SK-N-SH treated with all-trans-retinoic acid at 6 μM for 48 hours (cell line): ENCODE measurements at regions not wholly inside any gene's neighbourhood (a gene's known extent, or its start where the extent isn't known, plus 50 kb on each side); places are given as distances from the start of the nearest gene placed in this dataset.

ENCODE experiments used
- ATAC-seq: fragments of 200-7000 bp; cut with Tn5 transposase; 3 replicates; pipeline ENCODE4 v1.9.1; 2020; ENCODE audit warnings: mild to moderate bottlenecking, moderate library complexity
- BACH2 ChIP-seq: fragments of 250-450 bp; sonication (Bioruptor Pico); IDR thresholded peaks from 2 replicates; pipeline ENCODE4 v1.9.0; 2021; ENCODE audit warnings: mild to moderate bottlenecking, borderline replicate concordance
- CREB5 ChIP-seq: fragments of 250-450 bp; sonication (Bioruptor Pico); IDR thresholded peaks from 2 replicates; pipeline ENCODE4 v1.5.1; 2020; ENCODE audit warnings: low read depth, mild to moderate bottlenecking, moderate library complexity
- CSDC2 ChIP-seq: fragments of 250-450 bp; sonication (Bioruptor Pico); IDR thresholded peaks from 2 replicates; pipeline ENCODE4 v1.5.0; 2020; ENCODE audit warnings: mild to moderate bottlenecking, moderate library complexity
- CSRNP3 ChIP-seq: fragments of 250-450 bp; sonication (Bioruptor Pico); IDR thresholded peaks from 2 replicates; pipeline ENCODE4 v1.5.1; 2021; ENCODE audit warnings: mild to moderate bottlenecking, moderate library complexity
- ESRRG ChIP-seq: fragments of 250-450 bp; sonication (Bioruptor Pico); IDR thresholded peaks from 2 replicates; pipeline ENCODE4 v1.6.1; 2021; ENCODE audit warnings: mild to moderate bottlenecking
- GLIS3 ChIP-seq: fragments of 250-450 bp; sonication (Bioruptor Pico); IDR thresholded peaks from 2 replicates; pipeline ENCODE4 v1.5.0; 2020; ENCODE audit warnings: mild to moderate bottlenecking, moderate library complexity
- ISL1 ChIP-seq: fragments of 250-450 bp; sonication (Bioruptor Pico); IDR thresholded peaks from 2 replicates; pipeline ENCODE4 v2.1.2; 2022; ENCODE audit warnings: mild to moderate bottlenecking, moderate library complexity
- OSR1 ChIP-seq: fragments of 250-450 bp; sonication (Bioruptor Pico); IDR thresholded peaks from 2 replicates; pipeline ENCODE4 v1.8.0; 2022; ENCODE audit warnings: moderate library complexity, mild to moderate bottlenecking, inconsistent platforms
- PATZ1 ChIP-seq: fragments of 250-450 bp; sonication (Bioruptor Pico); IDR thresholded peaks from 2 replicates; pipeline ENCODE4 v1.8.0; 2020; ENCODE audit warnings: mild to moderate bottlenecking, moderate library complexity, borderline replicate concordance
- POU6F1 ChIP-seq: fragments of 250-450 bp; sonication (Bioruptor Pico); IDR thresholded peaks from 2 replicates; pipeline ENCODE4 v1.8.0; 2021; ENCODE audit warnings: low read depth, mild to moderate bottlenecking, moderate library complexity, borderline replicate concordance
- RARB ChIP-seq: fragments of 250-450 bp; sonication (Bioruptor Pico); IDR thresholded peaks from 2 replicates; pipeline ENCODE4 v1.8.0; 2021; ENCODE audit warnings: mild to moderate bottlenecking, moderate library complexity
- SNAI2 ChIP-seq: fragments of 250-450 bp; sonication (Bioruptor Pico); IDR thresholded peaks from 2 replicates; pipeline ENCODE4 v1.5.0; 2020; ENCODE audit warnings: mild to moderate bottlenecking, moderate library complexity
- TCF4 ChIP-seq: fragments of 250-450 bp; sonication (Bioruptor Pico); IDR thresholded peaks from 2 replicates; pipeline ENCODE4 v1.8.0; 2021; ENCODE audit warnings: mild to moderate bottlenecking, moderate library complexity, borderline replicate concordance
- ZC3H10 ChIP-seq: fragments of 250-450 bp; sonication (Bioruptor Pico); IDR thresholded peaks from 2 replicates; pipeline ENCODE4 v1.5.1; 2021; ENCODE audit warnings: mild to moderate bottlenecking, moderate library complexity
- ZFP3 ChIP-seq: fragments of 250-450 bp; sonication (Bioruptor Pico); IDR thresholded peaks from 2 replicates; pipeline ENCODE4 v1.5.0; 2020; ENCODE audit warnings: mild to moderate bottlenecking, moderate library complexity
- ZFP30 ChIP-seq: fragments of 450-650 bp; formaldehyde crosslinking; IDR thresholded peaks from 2 replicates; pipeline ENCODE4 v1.5.0; 2022; ENCODE audit warnings: mild to moderate bottlenecking, moderate library complexity
- ZNF565 ChIP-seq: fragments of 450-650 bp; formaldehyde crosslinking; conservative IDR thresholded peaks from 2 replicates; pipeline ENCODE4 v1.5.0; 2020; ENCODE audit warnings: low read depth, mild to moderate bottlenecking, moderate library complexity
- ZNF70 ChIP-seq: fragments of 450-650 bp; formaldehyde crosslinking; IDR thresholded peaks from 2 replicates; pipeline ENCODE4 v1.5.0; 2020; ENCODE audit warnings: mild to moderate bottlenecking, moderate library complexity

- TF ChIP-seq POU6F1 (no peak), TCF4 (no peak), ESRRG (CRISPR knock-in tag) (no peak), SNAI2 (CRISPR knock-in tag) (no peak), CSRNP3 (no peak), ZNF70 (no peak)
- TF ChIP-seq, all 23 proteins: peak for 0
These were observed 120.1 kb upstream of the CHST15 start (continued) for GRCh38 chr10:124213471-124213870.

- TF ChIP-seq CSRNP3 (no peak), ISL1 (no peak), POU6F1 (no peak), GLIS3 (CRISPR knock-in tag) (no peak), PATZ1 (CRISPR knock-in tag) (no peak)
- ATAC-seq = no peak
These were observed 119.3 kb upstream of the CHST15 start for GRCh38 chr10:124212702-124213101.

GRCh38 chr10:124211921-124212320 is 118.5 kb upstream of the CHST15 start:
- TF ChIP-seq ESRRG (CRISPR knock-in tag) = no peak
- TF ChIP-seq ZFP3 = no peak
- no peak for TF ChIP-seq ISL1
- TF ChIP-seq OSR1 = no peak
- TF ChIP-seq BACH2 (CRISPR knock-in tag) = no peak
- no peak for TF ChIP-seq CSRNP3
- TF ChIP-seq SNAI2 (CRISPR knock-in tag) = no peak
- TF ChIP-seq ZNF70 = no peak
- no peak for TF ChIP-seq PATZ1 (CRISPR knock-in tag)
- no peak for TF ChIP-seq RARB (CRISPR knock-in tag)
- no peak for TF ChIP-seq ZNF565 (CRISPR knock-in tag)
- no peak for TF ChIP-seq ZC3H10 (CRISPR knock-in tag)
- no peak for TF ChIP-seq ZFP30 (CRISPR knock-in tag)
- TF ChIP-seq CREB5 = no peak
- no peak for TF ChIP-seq CSDC2
- ATAC-seq = no peak
